AG09309 (cell line): ENCODE measurements at regions not wholly inside any gene's neighbourhood (a gene's known extent, or its start where the extent isn't known, plus 50 kb on each side); places are given as distances from the start of the nearest gene placed in this dataset.

Source experiments
- DNase-seq: peaks from one replicate; pipeline ENCODE4 v3.0.0-alpha.2; 2010; ENCODE audit warnings: low read depth
- H3K4me3 ChIP-seq: 2 replicates; pipeline ENCODE4 v1.5.1; 2011; ENCODE audit warnings: mild to moderate bottlenecking, low read depth, low read length, moderate library complexity; ENCODE audit not compliant: control insufficient read depth
- TF ChIP-seq, protein P1 (sequence below): IDR thresholded peaks from 2 replicates; pipeline ENCODE4 v1.5.1; 2011; ENCODE audit warnings: mild to moderate bottlenecking, low read depth, low read length, inconsistent platforms; ENCODE audit not compliant: insufficient read depth, control insufficient read depth; ENCODE audit errors: missing control alignments

- peak; percentile 87 for DNase-seq
- no peak overlapping the region for H3K4me3 ChIP-seq
- TF ChIP-seq, protein P1, sequence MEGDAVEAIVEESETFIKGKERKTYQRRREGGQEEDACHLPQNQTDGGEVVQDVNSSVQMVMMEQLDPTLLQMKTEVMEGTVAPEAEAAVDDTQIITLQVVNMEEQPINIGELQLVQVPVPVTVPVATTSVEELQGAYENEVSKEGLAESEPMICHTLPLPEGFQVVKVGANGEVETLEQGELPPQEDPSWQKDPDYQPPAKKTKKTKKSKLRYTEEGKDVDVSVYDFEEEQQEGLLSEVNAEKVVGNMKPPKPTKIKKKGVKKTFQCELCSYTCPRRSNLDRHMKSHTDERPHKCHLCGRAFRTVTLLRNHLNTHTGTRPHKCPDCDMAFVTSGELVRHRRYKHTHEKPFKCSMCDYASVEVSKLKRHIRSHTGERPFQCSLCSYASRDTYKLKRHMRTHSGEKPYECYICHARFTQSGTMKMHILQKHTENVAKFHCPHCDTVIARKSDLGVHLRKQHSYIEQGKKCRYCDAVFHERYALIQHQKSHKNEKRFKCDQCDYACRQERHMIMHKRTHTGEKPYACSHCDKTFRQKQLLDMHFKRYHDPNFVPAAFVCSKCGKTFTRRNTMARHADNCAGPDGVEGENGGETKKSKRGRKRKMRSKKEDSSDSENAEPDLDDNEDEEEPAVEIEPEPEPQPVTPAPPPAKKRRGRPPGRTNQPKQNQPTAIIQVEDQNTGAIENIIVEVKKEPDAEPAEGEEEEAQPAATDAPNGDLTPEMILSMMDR: no peak
These were observed 493.9 kb upstream of the ZNF385D start for GRCh38 chr3:22244761-22245521.

- TF ChIP-seq, protein P1: no peak
- no peak for DNase-seq
- no peak overlapping the region for H3K4me3 ChIP-seq
These were observed 495.0 kb upstream of the ZNF385D start for GRCh38 chr3:22245811-22246583.

GRCh38 chr3:22249658-22250057, 498.6 kb upstream of the ZNF385D start:
- DNase-seq: no peak
- no peak overlapping the region for H3K4me3 ChIP-seq
- TF ChIP-seq, protein P1: no peak

DNA sequence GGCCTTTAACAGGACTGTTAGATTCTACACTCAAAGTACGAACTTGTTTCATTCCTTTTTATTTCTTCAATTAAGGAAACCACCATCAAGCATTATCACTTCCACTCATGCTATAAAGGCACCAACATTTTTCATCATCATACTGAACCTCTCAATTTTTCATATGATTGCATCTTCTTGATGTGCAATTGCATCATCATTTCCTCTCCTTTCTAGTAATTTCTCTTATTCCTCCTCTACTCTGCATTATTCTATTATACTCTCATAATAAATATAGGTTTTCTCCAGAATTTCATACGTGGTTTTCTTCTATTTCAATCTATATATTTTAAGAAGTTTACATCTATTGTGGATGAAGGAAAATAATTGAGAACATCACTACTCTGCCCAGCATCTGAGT, 506.2 kb upstream of the ZNF385D start:
- TF ChIP-seq, protein P1: no peak
- no peak for DNase-seq

DNA sequence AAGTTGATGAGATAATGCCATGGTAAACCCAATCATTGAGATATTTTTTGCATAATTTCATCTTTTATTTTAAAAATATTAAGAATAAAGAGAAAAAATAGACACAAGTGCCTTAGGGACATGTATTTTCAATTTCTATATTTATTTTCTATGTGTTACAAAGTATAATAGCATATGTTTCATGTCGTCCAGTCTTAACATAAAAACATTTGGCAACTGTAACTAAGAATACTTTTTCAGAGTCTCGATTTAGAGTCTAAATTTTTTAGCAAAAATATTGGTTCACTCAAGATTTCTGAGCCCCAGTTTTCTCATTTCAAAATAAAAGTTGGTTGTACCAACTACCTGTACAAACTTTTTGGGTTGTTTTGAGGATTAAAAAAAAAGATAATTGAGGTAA, 511.4 kb upstream of the ZNF385D start:
- H3K4me3 ChIP-seq: no peak overlapping the region
- TF ChIP-seq, protein P1: no peak

More for the DNA sequence above, 506.2 kb upstream of the ZNF385D start:
- H3K4me3 ChIP-seq: no peak overlapping the region

DNA sequence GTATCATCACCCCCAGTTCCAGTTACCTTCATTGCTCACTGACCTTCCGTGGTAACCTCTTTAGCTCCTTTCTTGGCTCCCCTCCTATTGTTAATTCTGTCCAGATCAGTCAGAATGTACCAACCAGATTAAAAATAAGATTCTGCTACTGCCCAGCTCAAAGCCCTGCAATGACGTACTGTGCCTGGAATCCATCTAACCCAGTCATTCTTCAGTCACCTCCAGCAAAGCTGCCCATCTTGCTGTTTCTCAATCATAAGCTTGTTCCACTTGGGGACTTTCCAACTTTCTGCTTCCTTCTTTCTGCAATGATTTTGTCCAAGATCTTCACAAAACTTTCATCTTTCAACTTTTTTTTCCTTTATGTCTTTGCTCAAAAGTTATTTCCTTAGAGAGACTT, 512.0 kb upstream of the ZNF385D start:
- DNase-seq: peak; percentile 41
- H3K4me3 ChIP-seq: no peak overlapping the region
- TF ChIP-seq, protein P1: no peak

More for the DNA sequence above, 511.4 kb upstream of the ZNF385D start:
- no peak for DNase-seq
